Body of pancreas (tissue), 4 donors: ENCODE measurements at regions not wholly inside any gene's neighbourhood (a gene's known extent, or its start where the extent isn't known, plus 50 kb on each side); places are given as distances from the start of the nearest gene placed in this dataset.

Experiments
- POLR2A ChIP-seq, 3 donors: fragments of 450-650 bp; IDR thresholded peaks; one replicate each; pipeline ENCODE4 v1.6.1; 2016; ENCODE audit warnings: antibody characterized with exemption in 3 of 3, mild to moderate bottlenecking in 2 of 3
- TF ChIP-seq, protein P1 (sequence below), 7 experiments: fragments of 450-650 bp in 4 of 7; fragments of 200-600 bp in 3 of 7; sonication (generic) in 3 of 7; IDR thresholded peaks; one replicate each; pipeline ENCODE4 v1.5.1; 2016 to 2019; ENCODE audit warnings: antibody characterized with exemption in 7 of 7

- TF ChIP-seq POLR2A (IDR thresholded peaks at IDR 0.05): no peak
- TF ChIP-seq, protein P1, sequence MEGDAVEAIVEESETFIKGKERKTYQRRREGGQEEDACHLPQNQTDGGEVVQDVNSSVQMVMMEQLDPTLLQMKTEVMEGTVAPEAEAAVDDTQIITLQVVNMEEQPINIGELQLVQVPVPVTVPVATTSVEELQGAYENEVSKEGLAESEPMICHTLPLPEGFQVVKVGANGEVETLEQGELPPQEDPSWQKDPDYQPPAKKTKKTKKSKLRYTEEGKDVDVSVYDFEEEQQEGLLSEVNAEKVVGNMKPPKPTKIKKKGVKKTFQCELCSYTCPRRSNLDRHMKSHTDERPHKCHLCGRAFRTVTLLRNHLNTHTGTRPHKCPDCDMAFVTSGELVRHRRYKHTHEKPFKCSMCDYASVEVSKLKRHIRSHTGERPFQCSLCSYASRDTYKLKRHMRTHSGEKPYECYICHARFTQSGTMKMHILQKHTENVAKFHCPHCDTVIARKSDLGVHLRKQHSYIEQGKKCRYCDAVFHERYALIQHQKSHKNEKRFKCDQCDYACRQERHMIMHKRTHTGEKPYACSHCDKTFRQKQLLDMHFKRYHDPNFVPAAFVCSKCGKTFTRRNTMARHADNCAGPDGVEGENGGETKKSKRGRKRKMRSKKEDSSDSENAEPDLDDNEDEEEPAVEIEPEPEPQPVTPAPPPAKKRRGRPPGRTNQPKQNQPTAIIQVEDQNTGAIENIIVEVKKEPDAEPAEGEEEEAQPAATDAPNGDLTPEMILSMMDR (IDR thresholded peaks at IDR 0.05): no peak
These were observed 71.3 kb upstream of the FOXC1 start for GRCh38 chr6:1538369-1538768.
